GM23248 (cell line): ENCODE measurements at regions not wholly inside any gene's neighbourhood (a gene's known extent, or its start where the extent isn't known, plus 50 kb on each side); places are given as distances from the start of the nearest gene placed in this dataset.

Source experiments
- EZH2 ChIP-seq: fragments of 200-600 bp; sonication (generic); IDR thresholded peaks from 2 replicates; pipeline ENCODE4 v1.6.1; 2018; ENCODE audit warnings: antibody characterized with exemption, mild to moderate bottlenecking; ENCODE audit not compliant: insufficient read depth, poor library complexity, severe bottlenecking
- EZH2phosphoT487 ChIP-seq: fragments of 200-600 bp; sonication (generic); IDR thresholded peaks from 2 replicates; pipeline ENCODE4 v1.6.1; 2018; ENCODE audit warnings: antibody characterized with exemption, moderate library complexity, mild to moderate bottlenecking, low read depth; ENCODE audit not compliant: insufficient read depth

DNA sequence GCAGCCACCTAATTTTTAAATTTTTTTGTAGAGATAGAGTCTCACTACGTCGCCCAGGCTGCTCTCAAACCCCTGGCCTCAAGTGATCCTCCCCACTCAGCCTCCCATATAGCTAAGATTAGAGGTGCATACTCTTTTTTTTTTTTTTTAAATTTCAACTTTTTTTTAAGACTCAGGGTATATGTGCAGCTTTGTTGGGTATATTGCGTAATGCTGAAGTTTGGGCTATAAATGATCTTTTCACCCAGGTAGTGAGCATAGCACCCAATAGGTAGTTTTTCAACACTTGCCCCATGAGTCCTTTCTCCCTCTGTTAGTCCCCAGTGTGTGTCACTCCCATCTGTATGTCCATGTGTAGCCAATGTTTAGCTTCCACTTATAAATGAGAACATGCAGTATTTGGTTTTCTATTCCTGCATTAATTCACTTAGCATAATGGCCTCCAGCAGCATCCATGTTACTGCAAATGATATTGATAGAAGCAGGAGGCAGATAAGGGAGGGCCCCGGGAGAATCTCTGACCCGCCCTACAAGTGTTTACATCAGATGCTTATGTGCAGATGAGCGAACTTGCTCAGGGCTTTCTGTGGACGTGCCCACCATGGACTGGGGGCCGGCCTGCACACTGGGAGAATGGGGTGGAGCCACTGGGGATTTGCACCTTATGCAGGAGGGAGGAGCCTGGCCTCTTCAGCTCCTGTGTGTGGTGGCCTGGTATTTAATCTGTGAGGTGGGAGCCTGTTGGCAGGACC is 110.3 kb upstream of the ZKSCAN2 start:
- TF ChIP-seq EZH2 (no peak), EZH2phosphoT487 (no peak)
